ENCODE measurements at regions not wholly inside any gene's neighbourhood (a gene's known extent, or its start where the extent isn't known, plus 50 kb on each side); places are given as distances from the start of the nearest gene placed in this dataset.

DNA sequence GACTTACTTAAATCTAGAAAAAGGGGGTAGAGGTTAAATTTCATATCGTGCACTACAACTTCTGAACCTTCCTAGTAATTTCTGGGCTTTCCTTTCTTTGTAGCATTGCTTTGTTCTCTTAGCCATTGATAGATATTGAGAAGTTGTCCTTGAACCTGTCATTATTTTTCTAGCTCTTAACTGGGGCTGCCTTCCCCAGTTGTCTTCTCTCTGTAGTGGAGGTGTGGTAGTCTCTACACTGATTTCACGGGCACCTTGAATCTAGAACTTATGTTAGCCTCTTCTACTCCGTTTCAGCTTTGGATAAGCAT is 504.0 kb downstream of the PCNX1 start:
- TF ChIP-seq CTCF (IDR thresholded peaks at IDR 0.05 in 8 of 11, conservative IDR thresholded peaks at IDR 0.05 in 3 of 11), result no peak
- no peak for TF ChIP-seq POLR2A (IDR thresholded peaks at IDR 0.05)
- TF ChIP-seq POLR2AphosphoS5 (IDR thresholded peaks at IDR 0.05), result no peak
